CD14-positive monocyte (primary cell): ENCODE measurements at regions not wholly inside any gene's neighbourhood (a gene's known extent, or its start where the extent isn't known, plus 50 kb on each side); places are given as distances from the start of the nearest gene placed in this dataset.
A peak's percentile ranks its signal among the peaks of the same experiment; 100 is the strongest.
"Not testable (repeated sequence)": the region's sequence is repeated elsewhere in the genome, so short reads cannot be mapped to it uniquely, and the experiment has no call there.

Experiments used
- DNase-seq, 3 donors: peaks; one replicate each; pipeline ENCODE4 v3.0.0-alpha.2; 2011 to 2022
- H2AFZ ChIP-seq: 2 replicates; pipeline ENCODE4 v1.6.0; 2012; ENCODE audit warnings: mild to moderate bottlenecking, low read depth, low read length, inconsistent platforms; ENCODE audit not compliant: insufficient read depth, poor library complexity, severe bottlenecking
- H3K27ac ChIP-seq, 2 donors: 1 replicate in 1 of 2; 2 replicates in 1 of 2; pipeline ENCODE4 v1.5.1; 2012 to 2013; ENCODE audit warnings: low read length in 2 of 2, control low read depth in 1 of 2, inconsistent platforms in 1 of 2, low read depth in 1 of 2, mild to moderate bottlenecking in 1 of 2
- H3K27me3 ChIP-seq, 2 donors: one replicate each; pipeline versions ENCODE4 v1.6.0 to v1.6.1; 2011 to 2013; ENCODE audit warnings: low read length in 2 of 2; ENCODE audit not compliant: control insufficient read depth in 2 of 2, insufficient read depth in 2 of 2
- H3K36me3 ChIP-seq, 2 donors: replicated peaks in 1 of 2; 1 replicate in 1 of 2; 2 replicates in 1 of 2; pipeline versions ENCODE4 v1.5.1 to v1.6.1; 2012 to 2013; ENCODE audit warnings: low read length in 2 of 2, control low read depth in 1 of 2, inconsistent platforms in 1 of 2, mild to moderate bottlenecking in 1 of 2; ENCODE audit not compliant: insufficient read depth in 2 of 2, control insufficient read depth in 1 of 2
- H3K4me1 ChIP-seq, 2 donors: 1 replicate in 1 of 2; 2 replicates in 1 of 2; pipeline versions ENCODE4 v1.5.1 to v1.6.1; 2012 to 2013; ENCODE audit warnings: low read length in 2 of 2, control low read depth in 1 of 2, inconsistent platforms in 1 of 2, mild to moderate bottlenecking in 1 of 2, moderate library complexity in 1 of 2; ENCODE audit not compliant: insufficient read depth in 2 of 2, control insufficient read depth in 1 of 2
- H3K4me2 ChIP-seq: replicated peaks from 2 replicates; pipeline ENCODE3; 2012; ENCODE audit warnings: low read length, moderate library complexity, mild to moderate bottlenecking; ENCODE audit not compliant: poor library complexity, severe bottlenecking; ENCODE audit errors: extremely low read depth
- H3K4me3 ChIP-seq, 3 experiments: fragments of 200-600 bp in 1 of 3; sonication (generic) in 1 of 3; replicated peaks in 1 of 3; 1 replicate in 2 of 3; 2 replicates in 1 of 3; pipeline ENCODE4 v1.5.1; 2011 to 2013; ENCODE audit warnings: low read length in 3 of 3, mild to moderate bottlenecking in 3 of 3, control low read depth in 2 of 3, low read depth in 2 of 3, inconsistent platforms in 1 of 3, moderate library complexity in 1 of 3
- H3K79me2 ChIP-seq: 2 replicates; pipeline ENCODE4 v1.6.0; 2012; ENCODE audit warnings: mild to moderate bottlenecking, control low read depth, inconsistent platforms, low read length, moderate library complexity; ENCODE audit not compliant: insufficient read depth
- H3K9ac ChIP-seq: 2 replicates; pipeline ENCODE4 v1.6.0; 2017; ENCODE audit warnings: low read length, mild to moderate bottlenecking; ENCODE audit not compliant: insufficient read depth, poor library complexity, severe bottlenecking
- H3K9me3 ChIP-seq, 2 donors: replicated peaks in 1 of 2; 1 replicate in 1 of 2; 2 replicates in 1 of 2; pipeline versions ENCODE4 v1.5.1 to v1.6.1; 2012 to 2013; ENCODE audit warnings: low read length in 2 of 2, control low read depth in 1 of 2; ENCODE audit not compliant: control insufficient read depth in 1 of 2, insufficient read depth in 1 of 2
- H4K20me1 ChIP-seq: 2 replicates; pipeline ENCODE4 v1.6.0; 2012; ENCODE audit warnings: mild to moderate bottlenecking, low read length, control low read depth, moderate library complexity; ENCODE audit not compliant: insufficient read depth
- H3K27ac Mint-ChIP-seq, 7 donors: one replicate each; pipeline ENCODE4 v1.8.0; 2020; ENCODE audit warnings: mild to moderate bottlenecking in 7 of 7, mixed read lengths in 7 of 7, moderate library complexity in 6 of 7, inconsistent platforms in 2 of 7
- H3K27me3 Mint-ChIP-seq, 3 donors: one replicate each; pipeline ENCODE4 v1.8.0; 2021 to 2022; ENCODE audit warnings: low read depth in 3 of 3, mild to moderate bottlenecking in 3 of 3, mixed read lengths in 3 of 3, moderate library complexity in 3 of 3, inconsistent platforms in 1 of 3
- H3K36me3 Mint-ChIP-seq, 2 donors: one replicate each; pipeline ENCODE4 v1.8.0; 2020; ENCODE audit warnings: mixed read lengths in 2 of 2, inconsistent platforms in 1 of 2, mild to moderate bottlenecking in 1 of 2
- H3K4me1 Mint-ChIP-seq: one replicate; pipeline ENCODE4 v1.8.0; 2020; ENCODE audit warnings: mild to moderate bottlenecking, mixed read lengths
- H3K4me3 Mint-ChIP-seq, 2 donors: one replicate each; pipeline ENCODE4 v1.8.0; 2020; ENCODE audit warnings: mild to moderate bottlenecking in 2 of 2, mixed read lengths in 2 of 2, moderate library complexity in 1 of 2
- H3K9me3 Mint-ChIP-seq, 7 donors: one replicate each; pipeline ENCODE4 v1.8.0; 2020 to 2022; ENCODE audit warnings: mixed read lengths in 7 of 7, mild to moderate bottlenecking in 6 of 7, moderate library complexity in 6 of 7, inconsistent platforms in 2 of 7
- CTCF ChIP-seq: fragments of 200-600 bp; IDR thresholded peaks from one replicate; pipeline ENCODE4 v1.8.0; 2022; ENCODE audit warnings: antibody characterized with exemption, mild to moderate bottlenecking
- WGBS: methylation state at CpG from one replicate; pipeline ENCODE4 v1.1.5; 2013; ENCODE audit warnings: missing lambda C conversion rate; ENCODE audit not compliant: insufficient coverage; 5-methylcytosine and 5-hydroxymethylcytosine counted together
- intact Hi-C, 2 donors: fragments of 100-400 bp; cut with micrococcal nuclease; formaldehyde crosslinking; loops; one replicate each; pipeline versions ENCODE4 v1.15.0 to v1.15.1; 2023

DNA sequence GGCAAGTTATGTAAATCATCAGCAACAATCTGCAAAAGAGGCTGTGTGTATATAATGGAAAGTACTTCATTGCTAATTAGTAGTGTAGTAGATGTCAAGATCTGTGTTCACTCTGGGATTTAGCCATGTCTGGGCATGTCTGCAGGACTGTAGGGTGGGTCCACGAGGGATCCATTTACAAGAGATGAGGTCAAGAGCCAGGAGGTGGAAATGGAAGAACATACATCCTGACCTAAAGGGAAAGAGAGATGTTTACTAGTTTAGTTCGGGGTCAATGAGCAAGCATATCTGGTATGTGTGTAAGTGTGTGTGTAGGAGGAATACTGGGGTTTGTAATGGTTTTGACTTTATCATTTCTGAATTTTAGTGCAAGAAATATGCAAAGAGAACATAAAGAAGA, 171.5 kb upstream of the NANOGP8 start:
- Mint-ChIP-seq H3K4me1 (no peaks in the 10 kb centered on the region), H3K36me3 (no peaks in the 10 kb centered on the region), H3K27me3 (no peaks in the 10 kb centered on the region), H3K27ac (peak overlapping the region in 1 of 7 donors; percentile 1), H3K9me3 (peaks cover 0 to 3% (median under 1%) of the 10 kb centered on the region in 7 donors), H3K4me3 (no peak overlapping the region)
- Histone ChIP-seq H3K4me2 (no peak overlapping the region), H3K9ac (no peak overlapping the region), H2AFZ (no peak overlapping the region), H4K20me1 (no peaks in the 10 kb centered on the region), H3K4me3 (no peak overlapping the region), H3K27ac (no peak overlapping the region), H3K79me2 (no peaks in the 10 kb centered on the region), H3K4me1 (no peaks in the 10 kb centered on the region), H3K9me3 (no peaks in the 10 kb centered on the region), H3K27me3 (no peaks in the 10 kb centered on the region), H3K36me3 (no peaks in the 10 kb centered on the region)
- no peak for TF ChIP-seq CTCF
- no peak for DNase-seq
- WGBS: 89% methylated on average over 2 of the region's 2 CpGs
- intact Hi-C loops: no loop called here

- H3K9me3 ChIP-seq: no peaks in the 10 kb centered on the region
- no peaks in the 10 kb centered on the region for H4K20me1 ChIP-seq
- Mint-ChIP-seq H3K27ac (no peak overlapping the region), H3K27me3 (no peaks in the 10 kb centered on the region), H3K4me3 (no peak overlapping the region), H3K9me3 (peaks cover 0 to 3% (median 0%) of the 10 kb centered on the region in 7 donors), H3K36me3 (no peaks in the 10 kb centered on the region), H3K4me1 (no peaks in the 10 kb centered on the region)
- TF ChIP-seq CTCF: no peak
- no peaks in the 10 kb centered on the region for H3K36me3 ChIP-seq
- H2AFZ ChIP-seq: no peak overlapping the region
- H3K4me3 ChIP-seq: no peak overlapping the region
- H3K4me1 ChIP-seq: no peaks in the 10 kb centered on the region
- no peak overlapping the region for H3K4me2 ChIP-seq
- H3K9ac ChIP-seq: no peak overlapping the region
- no peak overlapping the region for H3K27ac ChIP-seq
- WGBS: 80% methylated on average over 1 of the region's 2 CpGs
- intact Hi-C loops: no loop called here
- DNase-seq: no peak
- H3K27me3 ChIP-seq: no peaks in the 10 kb centered on the region
- H3K79me2 ChIP-seq: no peaks in the 10 kb centered on the region
These were observed 171.0 kb upstream of the NANOGP8 start for GRCh38 chr15:35256141-35256540.

DNA sequence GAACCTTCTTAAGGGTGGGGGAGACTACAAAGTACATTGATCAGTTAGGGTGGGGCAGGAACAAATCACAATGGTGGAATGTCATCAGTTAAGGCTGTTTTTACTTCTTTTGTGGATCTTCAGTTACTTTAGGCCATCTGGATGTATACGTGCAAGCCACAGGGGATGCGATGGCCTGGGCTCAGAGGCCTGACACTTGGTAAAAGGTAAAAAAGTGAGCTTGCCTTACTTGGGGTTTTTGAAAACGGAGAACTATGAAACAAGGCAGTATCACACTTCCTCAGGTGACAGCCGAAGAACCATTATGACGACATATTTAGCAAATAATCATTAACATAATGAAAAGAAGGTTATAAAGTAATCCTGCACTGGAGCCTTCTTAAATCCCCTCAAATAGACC, 169.8 kb upstream of the NANOGP8 start:
- intact Hi-C loops: not testable (repeated sequence)
- no CpG with 5 or more reads among the region's 5 CpGs for WGBS

More for the DNA sequence above, 169.8 kb upstream of the NANOGP8 start:
- not testable (repeated sequence) for H3K4me1 ChIP-seq, H3K4me2 ChIP-seq, H3K27ac ChIP-seq, DNase-seq, H4K20me1 ChIP-seq, H3K9me3 ChIP-seq, H2AFZ ChIP-seq, H3K9ac ChIP-seq, H3K9me3 Mint-ChIP-seq, H3K79me2 ChIP-seq, H3K36me3 ChIP-seq, H3K4me3 Mint-ChIP-seq, H3K36me3 Mint-ChIP-seq, H3K4me3 ChIP-seq, H3K27ac Mint-ChIP-seq, H3K27me3 Mint-ChIP-seq, H3K4me1 Mint-ChIP-seq, H3K27me3 ChIP-seq
